NCI-H82 treated with DMSO at 0.1 percent for 48 hours (cell line): ENCODE measurements at regions not wholly inside any gene's neighbourhood (a gene's known extent, or its start where the extent isn't known, plus 50 kb on each side); places are given as distances from the start of the nearest gene placed in this dataset.

ENCODE experiments used
- DNase-seq: peaks from one replicate; lab custom pipeline; 2025; ENCODE audit not compliant: unreplicated experiment; lab: John Stamatoyannopoulos, UW

GRCh38 chr7:142420554-142421362, 162.9 kb upstream of the PRSS58 start:
- no peak for DNase-seq

- no peak for DNase-seq
Measured at GRCh38 chr7:142418326-142418725, 160.5 kb upstream of the PRSS58 start.

- DNase-seq: no peak
Measured at GRCh38 chr7:142414915-142415314, 157.1 kb upstream of the PRSS58 start.

DNA sequence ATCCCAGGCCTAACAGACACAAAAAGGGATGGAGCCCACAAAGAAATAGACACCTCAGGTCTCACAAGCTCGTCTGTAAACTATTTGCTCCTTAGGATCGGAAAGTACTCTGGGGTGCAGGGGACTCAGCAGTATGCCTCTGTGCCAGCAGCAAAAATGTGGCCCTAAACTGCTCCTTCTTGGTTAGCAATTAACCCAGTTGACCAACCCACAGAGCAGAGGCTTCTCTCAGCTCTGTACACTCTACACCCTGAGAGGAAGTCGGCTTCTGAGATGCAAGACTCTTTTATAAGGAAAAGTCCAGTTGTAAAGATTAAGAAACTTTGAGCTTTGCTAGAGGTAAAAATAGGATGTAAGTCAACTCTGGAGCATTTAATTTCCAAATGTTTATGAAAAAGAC, 156.3 kb upstream of the PRSS58 start:
- no peak for DNase-seq

DNA sequence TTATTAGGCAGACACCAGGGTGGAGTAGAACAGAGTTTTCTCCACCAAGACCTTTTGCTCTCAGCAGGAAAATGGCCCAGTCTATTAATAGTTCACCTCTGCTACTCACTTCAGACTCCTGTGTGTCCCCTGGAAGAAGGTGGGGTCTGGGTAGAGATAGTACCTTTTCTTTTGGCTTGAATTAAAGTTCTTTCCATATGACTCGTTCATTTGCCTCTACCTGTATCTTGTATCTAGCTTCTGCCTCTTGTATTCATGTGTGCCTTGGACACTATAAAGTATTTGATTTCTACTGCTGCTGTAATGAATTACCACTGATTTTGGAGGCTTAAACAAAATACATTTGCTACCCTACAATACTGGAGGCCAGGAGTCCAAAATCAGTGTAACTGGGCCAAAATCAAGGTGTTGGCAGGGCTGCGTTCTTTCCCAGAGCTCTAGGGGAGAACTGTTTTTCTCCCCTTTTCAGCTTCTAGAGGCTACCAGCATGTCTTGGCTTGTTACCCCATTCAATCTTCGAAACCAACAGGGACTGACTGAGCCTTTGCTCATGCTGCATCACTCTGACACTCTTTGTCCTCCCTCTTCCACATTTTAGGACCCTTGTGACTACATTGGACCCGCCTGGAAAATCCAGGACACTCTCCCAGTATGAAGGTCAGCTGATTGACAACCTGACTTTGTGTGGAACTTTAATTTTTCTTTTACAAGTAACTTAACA, 155.6 kb upstream of the PRSS58 start:
- DNase-seq: no peak

DNA sequence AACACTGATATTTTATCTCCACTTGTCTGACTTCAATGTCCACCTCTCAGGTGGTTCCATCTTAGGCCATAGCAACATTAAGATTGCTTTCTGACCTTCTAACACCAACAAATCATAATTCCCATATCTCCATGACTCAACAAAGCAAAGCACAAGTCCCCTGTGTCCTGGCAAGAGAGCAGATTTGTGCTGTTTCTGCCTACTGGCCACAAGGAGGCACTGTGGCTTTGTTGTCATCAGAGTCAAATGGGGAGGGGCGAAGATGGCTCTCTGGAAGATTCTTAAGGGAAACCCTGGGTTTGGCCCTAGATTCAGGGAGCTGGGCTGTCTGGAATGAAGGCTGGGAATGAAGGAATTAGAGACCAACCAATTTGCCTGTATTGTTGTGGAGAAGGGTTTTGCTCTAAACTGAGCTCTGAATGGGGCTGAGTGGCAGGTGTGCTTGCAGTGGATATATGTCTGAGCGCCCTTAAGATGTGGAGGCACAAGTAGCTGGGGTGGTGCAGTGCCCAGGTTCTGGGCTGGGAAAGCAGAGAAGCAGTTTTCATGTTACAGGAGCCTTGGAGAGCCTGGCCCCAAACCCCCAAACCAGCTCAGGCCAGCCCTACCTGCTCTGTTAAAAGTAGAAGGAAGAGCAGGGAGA, 154.8 kb upstream of the PRSS58 start:
- DNase-seq: no peak

GRCh38 chr7:142409471-142409870, 151.6 kb upstream of the PRSS58 start:
- no peak for DNase-seq

GRCh38 chr7:142408794-142409193, 150.9 kb upstream of the PRSS58 start:
- DNase-seq: no peak

- DNase-seq: no peak
Measured at GRCh38 chr7:142407939-142408570, 150.2 kb upstream of the PRSS58 start.

GRCh38 chr7:142405122-142405765, 147.4 kb upstream of the PRSS58 start:
- DNase-seq: no peak

- no peak for DNase-seq
Measured at GRCh38 chr7:142401951-142402350, 144.1 kb upstream of the PRSS58 start.

GRCh38 chr7:142400042-142400533, 142.2 kb upstream of the PRSS58 start:
- no peak for DNase-seq

GRCh38 chr7:142391191-142391992, 133.5 kb upstream of the PRSS58 start:
- no peak for DNase-seq

DNA sequence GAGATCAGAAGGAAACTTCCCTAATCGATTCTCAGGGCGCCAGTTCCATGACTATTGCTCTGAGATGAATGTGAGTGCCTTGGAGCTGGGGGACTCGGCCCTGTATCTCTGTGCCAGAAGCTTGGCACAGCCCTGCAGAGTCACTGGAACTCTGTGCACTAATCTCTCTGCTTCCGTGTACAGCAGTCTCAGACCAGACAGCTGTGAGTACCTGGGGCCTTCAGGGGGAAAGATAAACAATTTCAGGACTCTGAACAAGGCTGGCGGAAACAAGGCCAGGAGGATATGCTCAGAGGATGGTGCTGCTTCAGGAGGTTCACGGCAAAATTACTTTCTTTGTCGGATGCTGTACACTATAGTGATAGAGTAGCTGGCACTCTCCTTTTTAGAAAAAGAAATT, 131.7 kb upstream of the PRSS58 start:
- DNase-seq: peak; percentile 23

- peak; percentile 39 for DNase-seq
Measured at GRCh38 chr7:142385491-142386340, 127.9 kb upstream of the PRSS58 start.

- no peak for DNase-seq
Measured at GRCh38 chr7:142384493-142384922, 126.7 kb upstream of the PRSS58 start.

- no peak for DNase-seq
Measured at GRCh38 chr7:142383841-142384492, 126.1 kb upstream of the PRSS58 start.

GRCh38 chr7:142381727-142382390, 124.0 kb upstream of the PRSS58 start:
- DNase-seq: no peak
